ENCODE measurements at regions not wholly inside any gene's neighbourhood (a gene's known extent, or its start where the extent isn't known, plus 50 kb on each side); places are given as distances from the start of the nearest gene placed in this dataset.

DNA sequence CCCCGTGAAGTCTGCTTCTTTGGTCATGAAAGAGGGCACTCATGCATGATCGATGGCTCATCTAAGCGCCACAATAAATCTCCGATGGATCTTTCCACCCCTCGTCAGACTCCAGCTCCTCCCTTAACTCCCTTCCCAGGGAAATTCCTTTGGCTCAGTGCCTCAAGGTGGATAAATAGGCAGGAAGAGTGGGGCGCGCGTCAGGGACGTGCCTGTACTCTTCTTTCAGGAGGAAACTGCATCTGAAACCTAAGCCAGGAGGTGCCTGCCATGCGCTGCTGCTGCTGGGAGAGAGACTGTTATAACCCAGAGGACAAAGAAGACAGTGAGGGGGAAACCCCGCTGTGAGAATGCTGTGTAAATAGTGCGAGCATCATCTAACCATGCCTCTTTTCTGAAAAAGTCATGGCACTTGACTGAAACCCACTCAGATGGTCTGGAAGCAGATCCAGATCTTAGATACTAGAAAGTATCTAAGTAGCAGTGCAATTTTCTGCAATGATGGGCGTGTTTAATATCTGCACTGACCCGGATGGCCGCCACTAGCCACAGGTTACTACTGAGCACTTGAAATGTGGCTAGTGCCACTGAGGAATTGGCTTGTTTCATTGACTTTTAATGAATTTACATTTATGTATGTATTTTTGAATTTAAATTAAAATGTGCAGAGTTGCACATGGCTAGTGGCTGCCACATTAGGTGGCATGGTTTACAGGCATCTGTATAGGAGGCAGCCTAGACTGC lies 120.3 kb upstream of the BASP1 start:
- Histone ChIP-seq H3K4me2 (ENCODE audit: low read length) (no peak overlapping the region), H3K9ac (ENCODE audit: low read length) (no peak overlapping the region), H2AFZ (ENCODE audit: low read depth, low read length, poor library complexity, severe bottlenecking) (no peak overlapping the region), H4K20me1 (ENCODE audit: insufficient read depth) (no peaks in the 10 kb centered on the region), H3K27ac (ENCODE audit: low read depth, low read length) (no peak overlapping the region), H3K79me2 (ENCODE audit: insufficient read depth, low read length) (no peaks in the 10 kb centered on the region), H3K4me1 (ENCODE audit: control insufficient read depth in 1 of 2, insufficient read depth in 2 of 2, low read length in 2 of 2) (no peaks in the 10 kb centered on the region), H3K27me3 (ENCODE audit: insufficient read depth, low read length) (0 out of 2 replicates have a peak, but pooled peaks cover 2% of the 10 kb centered on the region), H3K9me2 (ENCODE audit: insufficient read depth) (no peaks in the 10 kb centered on the region), H3K36me3 (ENCODE audit: control insufficient read depth in 1 of 2, insufficient read depth in 2 of 2, low read length in 2 of 2) (no peaks in the 10 kb centered on the region), H3K4me3 (replicated peaks in 1 of 2; ENCODE audit: low read depth in 1 of 2, low read length in 2 of 2) (no peak overlapping the region), H3K9me3 (ENCODE audit: control insufficient read depth in 1 of 2, insufficient read depth in 1 of 2, low read depth in 1 of 2, low read length in 2 of 2) (no peaks in the 10 kb centered on the region)
- ChIA-PET CTCF (no interaction called here), POLR2A (no interaction called here), RAD21 (ENCODE audit: low non-redundant PET in 1 of 2, low total read pairs in 2 of 2, uncharacterized antibody in 2 of 2, unreplicated experiment in 2 of 2) (no interaction called here)
- intact Hi-C loops (cut with micrococcal nuclease): no loop called here
- BruUV-seq (replicated peaks): no TSS peak
- TF ChIP-seq POLR2AphosphoS5 (IDR thresholded peaks at IDR 0.05; ENCODE audit: low read depth, low read length) (no peak), CBX3 (IDR thresholded peaks at IDR 0.05; ENCODE audit: low read depth) (no peak), RAD21 (IDR thresholded peaks at IDR 0.05; ENCODE audit: low read depth) (no peak), JUND (IDR thresholded peaks at IDR 0.05) (no peak), YY1 (IDR thresholded peaks at IDR 0.05; ENCODE audit: extremely low read depth, insufficient replicate concordance, low read depth, low read length) (no peak), TCF7L2 (IDR thresholded peaks at IDR 0.05; ENCODE audit: borderline replicate concordance, extremely low read depth, insufficient read depth, insufficient read length) (no peak), EGR1 (IDR thresholded peaks at IDR 0.05; ENCODE audit: low read depth) (no peak), SRF (IDR thresholded peaks at IDR 0.05; ENCODE audit: low read depth) (no peak)
- TF ChIP-seq, protein P1, sequence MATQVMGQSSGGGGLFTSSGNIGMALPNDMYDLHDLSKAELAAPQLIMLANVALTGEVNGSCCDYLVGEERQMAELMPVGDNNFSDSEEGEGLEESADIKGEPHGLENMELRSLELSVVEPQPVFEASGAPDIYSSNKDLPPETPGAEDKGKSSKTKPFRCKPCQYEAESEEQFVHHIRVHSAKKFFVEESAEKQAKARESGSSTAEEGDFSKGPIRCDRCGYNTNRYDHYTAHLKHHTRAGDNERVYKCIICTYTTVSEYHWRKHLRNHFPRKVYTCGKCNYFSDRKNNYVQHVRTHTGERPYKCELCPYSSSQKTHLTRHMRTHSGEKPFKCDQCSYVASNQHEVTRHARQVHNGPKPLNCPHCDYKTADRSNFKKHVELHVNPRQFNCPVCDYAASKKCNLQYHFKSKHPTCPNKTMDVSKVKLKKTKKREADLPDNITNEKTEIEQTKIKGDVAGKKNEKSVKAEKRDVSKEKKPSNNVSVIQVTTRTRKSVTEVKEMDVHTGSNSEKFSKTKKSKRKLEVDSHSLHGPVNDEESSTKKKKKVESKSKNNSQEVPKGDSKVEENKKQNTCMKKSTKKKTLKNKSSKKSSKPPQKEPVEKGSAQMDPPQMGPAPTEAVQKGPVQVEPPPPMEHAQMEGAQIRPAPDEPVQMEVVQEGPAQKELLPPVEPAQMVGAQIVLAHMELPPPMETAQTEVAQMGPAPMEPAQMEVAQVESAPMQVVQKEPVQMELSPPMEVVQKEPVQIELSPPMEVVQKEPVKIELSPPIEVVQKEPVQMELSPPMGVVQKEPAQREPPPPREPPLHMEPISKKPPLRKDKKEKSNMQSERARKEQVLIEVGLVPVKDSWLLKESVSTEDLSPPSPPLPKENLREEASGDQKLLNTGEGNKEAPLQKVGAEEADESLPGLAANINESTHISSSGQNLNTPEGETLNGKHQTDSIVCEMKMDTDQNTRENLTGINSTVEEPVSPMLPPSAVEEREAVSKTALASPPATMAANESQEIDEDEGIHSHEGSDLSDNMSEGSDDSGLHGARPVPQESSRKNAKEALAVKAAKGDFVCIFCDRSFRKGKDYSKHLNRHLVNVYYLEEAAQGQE (IDR thresholded peaks at IDR 0.05; ENCODE audit: low read depth): no peak
- ATAC-seq (no peak), DNase-seq (ENCODE audit: low read depth, low spot score) (no peak)
